Activated CD4-positive, alpha-beta T cell treated with anti-CD3 and anti-CD28 coated beads, Interleukin-2, amount 10 ng/mL, durations not matched to agents 24 days and 14 days (primary cell): ENCODE measurements at regions not wholly inside any gene's neighbourhood (a gene's known extent, or its start where the extent isn't known, plus 50 kb on each side); places are given as distances from the start of the nearest gene placed in this dataset.
"Not testable (repeated sequence)": the region's sequence is repeated elsewhere in the genome, so short reads cannot be mapped to it uniquely, and the experiment has no call there.

ENCODE experiments used
- DNase-seq: peaks from one replicate; pipeline ENCODE4 v3.0.0; 2022
- H3K27ac Mint-ChIP-seq: one replicate; pipeline ENCODE4 v1.8.0; 2022; ENCODE audit warnings: mild to moderate bottlenecking, mixed read lengths
- H3K27me3 Mint-ChIP-seq: one replicate; pipeline ENCODE4 v1.8.0; 2022; ENCODE audit warnings: mixed read lengths
- H3K36me3 Mint-ChIP-seq: one replicate; pipeline ENCODE4 v1.8.0; 2022; ENCODE audit warnings: low read depth, mild to moderate bottlenecking, mixed read lengths
- H3K4me1 Mint-ChIP-seq: one replicate; pipeline ENCODE4 v1.8.0; 2021; ENCODE audit warnings: mixed read lengths
- H3K4me3 Mint-ChIP-seq: one replicate; pipeline ENCODE4 v1.8.0; 2022; ENCODE audit warnings: mild to moderate bottlenecking, moderate library complexity, mixed read lengths
- H3K9me3 Mint-ChIP-seq: one replicate; pipeline ENCODE4 v1.8.0; 2021; ENCODE audit warnings: mixed read lengths
- intact Hi-C: fragments of 100-400 bp; cut with micrococcal nuclease; formaldehyde crosslinking; loops from one replicate; pipeline ENCODE4 v1.15.1; 2023

DNA sequence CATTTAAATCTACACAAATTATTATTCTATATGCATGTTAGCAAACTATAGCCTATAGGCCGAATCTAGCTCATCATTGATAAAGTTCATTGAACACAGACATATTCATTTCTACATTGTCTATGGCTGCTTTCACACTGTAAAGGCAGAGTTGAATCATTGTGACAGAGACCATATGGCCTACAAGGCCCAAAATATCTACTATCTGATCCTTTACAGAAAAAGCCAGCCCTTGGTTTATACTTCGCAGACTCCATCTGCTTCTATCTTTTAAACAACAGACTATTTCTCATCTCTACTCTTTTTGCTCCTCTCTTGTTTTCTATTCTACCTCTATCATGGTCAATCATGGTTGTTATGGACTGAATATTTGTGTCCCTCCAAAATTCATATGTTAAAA is 190.7 kb downstream of the EXOC5 start:
- Mint-ChIP-seq H3K4me1 (no peaks in the 10 kb centered on the region), H3K9me3 (no peaks in the 10 kb centered on the region), H3K27me3 (peaks cover 19% of the 10 kb centered on the region), H3K27ac (no peak overlapping the region), H3K4me3 (no peak overlapping the region), H3K36me3 (no peaks in the 10 kb centered on the region)
- intact Hi-C loops: no loop called here
- DNase-seq: no peak

DNA sequence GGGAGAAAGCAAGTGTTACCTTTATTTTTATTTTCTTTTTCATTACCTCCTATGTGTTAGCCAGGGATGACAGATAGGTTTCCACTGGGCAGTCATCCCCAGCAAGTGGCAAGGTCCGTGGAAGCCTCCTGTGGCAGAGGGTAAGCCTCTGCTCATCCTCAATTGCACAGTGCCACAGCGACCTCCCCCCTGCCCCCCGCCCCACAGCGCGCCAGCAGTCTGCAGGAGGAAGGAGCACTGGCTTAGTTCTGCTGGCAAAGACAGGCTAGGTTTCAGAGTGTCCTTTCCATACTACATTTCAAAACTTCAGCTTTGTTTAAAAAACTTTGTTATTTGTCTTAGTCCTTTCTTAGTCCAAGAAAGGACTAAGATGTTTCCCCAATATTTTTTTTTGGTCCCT is 194.7 kb downstream of the EXOC5 start:
- Mint-ChIP-seq H3K36me3 (no peaks in the 10 kb centered on the region), H3K4me3 (no peak overlapping the region), H3K9me3 (no peaks in the 10 kb centered on the region), H3K27ac (no peak overlapping the region), H3K4me1 (no peaks in the 10 kb centered on the region), H3K27me3 (peaks cover 28% of the 10 kb centered on the region)
- no peak for DNase-seq
- intact Hi-C loops: no loop called here

DNA sequence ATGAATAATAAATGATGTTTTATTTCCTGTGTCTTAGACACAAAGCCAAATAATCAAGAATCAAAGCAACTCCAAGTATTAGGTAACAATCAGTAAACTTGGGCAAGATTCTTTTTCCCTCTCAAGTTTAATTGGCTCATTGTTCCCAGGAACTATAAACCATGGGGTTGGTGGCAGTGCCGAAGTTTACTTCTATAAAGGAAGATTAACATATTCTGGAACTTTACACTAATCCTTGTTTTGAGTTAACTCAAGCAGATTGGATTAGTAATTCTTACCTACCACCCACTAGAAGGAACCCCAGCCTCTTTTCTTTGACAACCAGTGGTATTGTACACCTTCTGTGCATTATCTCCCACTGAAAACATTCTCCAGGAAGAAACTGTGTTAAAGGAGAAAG is 197.1 kb downstream of the EXOC5 start:
- Mint-ChIP-seq H3K9me3 (no peaks in the 10 kb centered on the region), H3K4me1 (peaks cover 3% of the 10 kb centered on the region), H3K27me3 (peaks cover 43% of the 10 kb centered on the region), H3K36me3 (no peaks in the 10 kb centered on the region), H3K27ac (no peak overlapping the region), H3K4me3 (no peak overlapping the region)
- DNase-seq: no peak
- intact Hi-C loops: no loop called here

DNA sequence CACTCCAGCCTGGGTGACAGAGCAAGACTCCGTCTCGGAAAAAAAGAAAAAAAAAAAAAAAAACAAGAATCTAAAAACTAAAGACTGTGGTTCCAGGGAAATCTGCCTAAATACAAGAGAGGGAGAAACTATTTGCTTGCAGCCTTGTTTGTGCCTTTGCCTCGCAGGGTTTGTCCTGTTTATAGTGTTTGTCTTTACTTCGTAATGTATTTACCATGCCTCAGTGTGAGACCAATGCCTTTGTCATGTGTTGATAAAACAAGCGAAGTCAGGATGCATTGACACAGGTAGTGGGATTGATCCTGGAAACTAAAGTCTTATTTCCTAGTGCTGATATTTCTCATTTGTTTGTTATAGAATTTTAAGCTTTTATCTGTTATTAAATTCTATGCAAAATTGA is 199.0 kb downstream of the EXOC5 start:
- no peak for DNase-seq
- peaks cover 3% of the 10 kb centered on the region for H3K4me1 Mint-ChIP-seq
- H3K9me3 Mint-ChIP-seq: no peaks in the 10 kb centered on the region
- intact Hi-C loops: loop anchor here (5.0 to 10.0 kb wide), 2 partner anchors 245 to 257 kb away; partner anchors contain the start of gene OTX2
- no peak overlapping the region for H3K27ac Mint-ChIP-seq
- no peaks in the 10 kb centered on the region for H3K36me3 Mint-ChIP-seq
- peaks cover 50% of the 10 kb centered on the region for H3K27me3 Mint-ChIP-seq
- no peak overlapping the region for H3K4me3 Mint-ChIP-seq

DNA sequence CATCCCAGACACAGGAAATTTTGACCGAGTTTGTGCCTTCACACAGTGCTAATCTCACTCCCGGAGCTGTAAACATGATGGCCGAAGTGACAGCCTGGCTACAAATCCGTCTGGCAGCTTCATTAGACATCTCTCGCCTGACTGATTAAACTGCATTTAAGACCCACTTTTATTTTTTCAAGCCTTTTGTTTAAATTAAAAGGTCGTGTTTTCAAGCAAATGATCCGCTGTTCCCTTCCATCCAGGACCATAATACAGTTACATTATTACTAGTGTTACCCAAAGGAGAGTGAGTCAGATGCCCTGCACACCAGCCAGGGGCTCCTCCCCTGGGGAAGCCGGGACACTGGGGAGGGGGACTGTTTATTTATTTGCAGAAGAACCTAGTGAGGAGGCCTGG is 200.2 kb downstream of the EXOC5 start:
- no peak for DNase-seq
- H3K4me3 Mint-ChIP-seq: no peak overlapping the region
- intact Hi-C loops: loop anchor here (5.0 to 10.0 kb wide), 2 partner anchors 246 to 256 kb away; partner anchors contain the start of gene OTX2

DNA sequence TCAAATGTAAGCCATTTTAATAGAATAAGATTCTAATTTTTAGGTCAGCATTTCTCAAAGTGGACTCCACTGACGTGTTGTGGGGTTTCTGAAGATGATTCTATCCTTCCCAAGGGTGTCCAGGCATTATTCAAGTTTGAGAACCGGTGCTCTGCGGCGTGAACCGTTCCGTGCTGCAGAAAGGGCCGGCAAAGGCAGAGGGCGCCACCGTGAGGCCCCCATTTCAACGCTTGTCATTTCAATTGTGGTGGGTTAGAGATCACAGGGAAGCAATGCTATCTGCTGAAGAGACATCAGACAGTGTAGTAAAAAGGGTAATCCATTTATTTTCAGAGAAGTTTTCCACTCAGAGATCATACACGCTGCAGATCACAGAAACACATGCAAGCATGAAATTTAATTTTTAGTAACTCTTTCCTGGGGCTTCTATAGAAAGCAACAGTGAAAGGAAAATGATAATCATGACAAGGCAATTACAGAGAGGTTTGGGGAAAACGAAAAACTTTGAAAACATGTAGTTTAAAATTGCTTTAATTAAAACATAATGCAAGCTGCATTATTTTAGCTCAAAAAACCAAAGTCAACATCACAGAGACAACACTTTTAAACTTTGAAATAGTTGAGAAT is 201.7 kb downstream of the EXOC5 start:
- H3K27ac Mint-ChIP-seq: no peak overlapping the region
- no peaks in the 10 kb centered on the region for H3K36me3 Mint-ChIP-seq
- peaks cover 3% of the 10 kb centered on the region for H3K4me1 Mint-ChIP-seq
- peak; percentile 74 for DNase-seq
- H3K9me3 Mint-ChIP-seq: no peaks in the 10 kb centered on the region
- peaks cover 47% of the 10 kb centered on the region for H3K27me3 Mint-ChIP-seq
- intact Hi-C loops: loop anchor here (2.0 to 10.0 kb wide), 3 partner anchors 248 to 576 kb away; partner anchors contain the start of gene OTX2
- no peak overlapping the region for H3K4me3 Mint-ChIP-seq

More for the DNA sequence above, 200.2 kb downstream of the EXOC5 start:
- peaks cover 48% of the 10 kb centered on the region for H3K27me3 Mint-ChIP-seq
- H3K36me3 Mint-ChIP-seq: no peaks in the 10 kb centered on the region
- H3K27ac Mint-ChIP-seq: no peak overlapping the region
- H3K9me3 Mint-ChIP-seq: no peaks in the 10 kb centered on the region
- H3K4me1 Mint-ChIP-seq: peaks cover 3% of the 10 kb centered on the region

DNA sequence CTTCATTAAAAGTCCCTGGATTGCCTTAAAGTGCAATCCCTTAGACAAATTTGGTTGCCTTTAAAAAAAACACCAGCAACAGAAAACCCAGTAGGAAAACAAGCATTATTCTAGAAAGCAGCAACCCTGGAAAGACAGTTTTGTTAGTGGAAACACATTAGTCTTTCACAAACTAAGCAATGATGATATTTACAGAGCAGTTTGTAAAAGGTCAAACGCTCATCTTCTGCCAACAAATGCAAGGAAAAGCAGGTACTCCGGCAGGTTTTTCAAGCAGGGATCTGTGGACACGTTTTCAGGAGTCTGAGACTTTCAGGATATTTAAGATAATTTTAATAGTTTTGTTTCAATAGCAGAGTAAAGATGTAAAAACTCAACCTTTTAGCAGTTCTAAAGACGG is 202.2 kb downstream of the EXOC5 start:
- H3K27ac Mint-ChIP-seq: no peak overlapping the region
- H3K4me1 Mint-ChIP-seq: peaks cover 4% of the 10 kb centered on the region
- H3K36me3 Mint-ChIP-seq: no peaks in the 10 kb centered on the region
- intact Hi-C loops: loop anchor here (2.0 to 10.0 kb wide), 3 partner anchors 248 to 576 kb away; partner anchors contain the start of gene OTX2
- H3K4me3 Mint-ChIP-seq: no peak overlapping the region
- no peaks in the 10 kb centered on the region for H3K9me3 Mint-ChIP-seq
- peaks cover 47% of the 10 kb centered on the region for H3K27me3 Mint-ChIP-seq
- DNase-seq: no peak

DNA sequence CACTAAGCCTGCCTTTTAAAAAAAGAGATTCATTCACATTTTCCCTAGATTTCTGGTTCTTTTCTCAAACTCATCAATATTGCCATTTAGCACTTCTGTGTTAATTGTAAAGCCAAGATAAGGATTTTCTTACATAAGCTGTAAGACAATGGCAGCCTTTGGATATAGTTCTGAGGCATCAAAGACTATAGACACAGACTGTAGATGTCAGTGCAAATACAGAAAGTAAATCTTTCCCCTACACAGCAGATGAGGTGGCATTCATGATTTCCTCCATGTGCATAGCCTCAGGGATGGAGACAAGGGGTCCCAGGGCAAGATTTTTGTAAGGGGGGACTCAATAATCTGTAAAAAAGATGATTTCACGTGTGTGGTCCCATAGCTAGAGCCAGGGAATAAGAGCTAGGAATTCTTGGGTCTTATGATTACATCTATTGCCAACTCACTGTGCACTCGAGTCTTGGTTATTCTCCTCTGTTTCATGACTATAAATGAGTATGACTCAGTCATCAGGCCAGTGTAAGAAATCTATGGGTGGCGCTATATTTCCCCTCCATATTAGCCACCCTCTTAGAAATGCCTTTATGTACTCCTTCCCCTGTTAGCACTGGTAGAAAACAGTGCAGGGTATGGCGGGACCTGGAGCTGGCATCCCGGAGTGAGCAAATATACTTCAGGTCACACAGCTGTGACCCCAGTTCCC is 207.5 kb downstream of the EXOC5 start:
- H3K27me3 Mint-ChIP-seq: peaks cover 17% of the 10 kb centered on the region
- H3K36me3 Mint-ChIP-seq: no peaks in the 10 kb centered on the region
- H3K4me3 Mint-ChIP-seq: peak overlapping the region; percentile 16
- H3K27ac Mint-ChIP-seq: peak overlapping the region; percentile 83
- peaks cover 17% of the 10 kb centered on the region for H3K4me1 Mint-ChIP-seq
- no peaks in the 10 kb centered on the region for H3K9me3 Mint-ChIP-seq
- peak; percentile 37 for DNase-seq
- intact Hi-C loops: loop anchor here (2.0 to 10.0 kb wide), 5 partner anchors 208 to 1689 kb away; partner anchors contain the start of genes AP5M1, EXOC5 and NAA30

DNA sequence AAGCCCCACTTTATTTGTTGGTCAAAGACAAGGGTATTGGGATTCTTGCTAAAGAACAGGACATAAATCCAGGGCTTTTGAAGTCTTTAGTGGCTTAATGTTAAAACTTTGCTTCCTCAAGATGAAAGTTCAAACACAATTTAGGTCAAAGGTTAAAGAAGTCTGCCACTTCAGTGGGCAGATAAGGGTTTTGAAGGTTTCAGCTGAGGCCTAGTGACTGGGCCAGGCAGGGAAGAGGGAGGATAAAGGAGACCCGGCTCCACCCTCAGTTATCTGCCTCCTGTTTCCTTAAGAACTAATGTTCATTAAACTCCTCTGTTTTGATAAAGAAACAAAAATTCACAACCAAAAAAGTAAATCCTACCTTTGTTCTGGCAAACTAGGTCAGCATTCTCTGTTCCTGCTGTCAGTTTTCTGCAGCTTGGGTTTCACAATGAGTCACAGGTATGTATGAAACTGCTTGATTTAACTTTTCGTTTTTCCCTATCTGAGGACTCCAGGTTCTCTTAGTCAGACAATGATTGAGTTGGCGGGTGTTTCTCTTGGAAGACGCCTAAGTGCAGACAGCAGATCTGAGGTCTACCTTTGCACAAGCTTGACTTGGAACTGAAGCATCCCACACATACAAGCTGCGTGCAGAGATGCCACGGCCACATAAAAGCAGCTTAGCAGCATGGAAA is 208.3 kb downstream of the EXOC5 start:
- H3K4me3 Mint-ChIP-seq: peak overlapping the region; percentile 16
- DNase-seq: peak; percentile 76
- intact Hi-C loops: loop anchor here (2.0 to 10.0 kb wide), 5 partner anchors 208 to 1688 kb away; partner anchors contain the start of genes AP5M1, EXOC5 and NAA30

DNA sequence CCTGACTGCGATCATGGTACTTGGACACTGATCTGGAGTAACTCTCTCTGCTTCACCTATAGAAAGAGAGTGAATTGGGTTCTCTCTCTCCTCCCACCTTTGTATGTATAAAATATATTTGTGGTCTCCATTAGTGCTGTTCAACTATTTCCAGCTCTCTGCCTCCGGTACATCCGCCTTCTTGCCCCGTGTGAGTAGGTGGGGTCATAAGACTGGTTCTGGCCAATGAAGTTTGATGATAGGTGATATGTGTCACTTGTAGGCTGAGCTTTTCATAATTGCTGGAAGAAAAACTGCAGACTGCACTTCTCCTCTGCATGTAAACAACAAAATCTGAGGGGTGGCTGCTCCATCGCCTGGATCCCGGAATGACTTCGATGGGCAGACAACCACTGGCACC is 210.4 kb downstream of the EXOC5 start:
- peaks cover 17% of the 10 kb centered on the region for H3K4me1 Mint-ChIP-seq
- intact Hi-C loops: no loop called here
- DNase-seq: no peak
- H3K27me3 Mint-ChIP-seq: peaks cover 14% of the 10 kb centered on the region
- H3K36me3 Mint-ChIP-seq: no peaks in the 10 kb centered on the region
- no peak overlapping the region for H3K4me3 Mint-ChIP-seq
- H3K27ac Mint-ChIP-seq: no peak overlapping the region
- no peaks in the 10 kb centered on the region for H3K9me3 Mint-ChIP-seq

More for the DNA sequence above, 208.3 kb downstream of the EXOC5 start:
- Mint-ChIP-seq H3K9me3 (no peaks in the 10 kb centered on the region), H3K27ac (peak overlapping the region; percentile 83), H3K4me1 (peaks cover 17% of the 10 kb centered on the region), H3K27me3 (peaks cover 13% of the 10 kb centered on the region), H3K36me3 (no peaks in the 10 kb centered on the region)

DNA sequence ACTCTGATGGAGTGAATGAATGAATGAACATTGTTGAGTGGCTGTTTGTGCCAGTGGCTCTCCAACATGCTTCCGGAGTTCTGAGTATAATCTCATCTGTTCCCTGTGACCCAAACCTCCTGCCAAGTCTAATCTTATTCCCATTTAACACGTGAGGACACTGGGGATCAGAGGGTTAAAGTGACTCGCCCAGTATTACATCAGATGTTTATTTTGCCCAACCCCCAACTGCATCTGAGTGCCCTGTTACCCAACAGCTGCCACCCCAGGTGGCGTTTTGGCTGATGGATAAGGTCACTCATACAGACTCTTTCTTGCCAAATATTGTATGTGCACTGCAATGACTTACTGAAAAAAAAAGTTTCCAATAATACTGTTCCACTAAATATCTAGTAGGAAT is 210.9 kb downstream of the EXOC5 start:
- Mint-ChIP-seq H3K27ac (no peak overlapping the region), H3K4me1 (peaks cover 17% of the 10 kb centered on the region), H3K27me3 (peaks cover 12% of the 10 kb centered on the region), H3K9me3 (no peaks in the 10 kb centered on the region), H3K36me3 (no peaks in the 10 kb centered on the region), H3K4me3 (no peak overlapping the region)
- no peak for DNase-seq
- intact Hi-C loops: no loop called here

DNA sequence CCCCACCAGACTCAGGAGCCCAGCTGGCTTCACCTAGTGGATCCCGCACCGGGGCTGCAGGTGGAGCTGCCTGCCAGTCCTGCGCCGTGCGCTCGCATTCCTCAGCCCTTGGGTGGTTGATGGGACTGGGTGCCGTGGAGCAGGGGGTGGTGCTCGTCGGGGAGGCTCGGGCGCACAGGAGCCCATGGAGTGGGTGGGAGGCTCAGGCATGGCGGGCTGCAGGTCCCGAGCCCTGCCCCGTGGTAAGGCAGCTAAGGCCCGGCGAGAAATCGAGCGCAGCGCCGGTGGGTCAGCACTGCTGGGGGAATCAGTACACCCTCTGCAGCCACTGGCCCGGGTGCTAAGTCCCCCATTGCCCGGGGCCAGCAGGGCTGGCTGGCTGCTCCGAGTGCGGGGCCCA is 212.2 kb downstream of the EXOC5 start:
- intact Hi-C loops, H3K27ac Mint-ChIP-seq, H3K27me3 Mint-ChIP-seq, H3K9me3 Mint-ChIP-seq, H3K36me3 Mint-ChIP-seq, H3K4me3 Mint-ChIP-seq, DNase-seq: not testable (repeated sequence)
- H3K4me1 Mint-ChIP-seq: peaks cover 17% of the 10 kb centered on the region

DNA sequence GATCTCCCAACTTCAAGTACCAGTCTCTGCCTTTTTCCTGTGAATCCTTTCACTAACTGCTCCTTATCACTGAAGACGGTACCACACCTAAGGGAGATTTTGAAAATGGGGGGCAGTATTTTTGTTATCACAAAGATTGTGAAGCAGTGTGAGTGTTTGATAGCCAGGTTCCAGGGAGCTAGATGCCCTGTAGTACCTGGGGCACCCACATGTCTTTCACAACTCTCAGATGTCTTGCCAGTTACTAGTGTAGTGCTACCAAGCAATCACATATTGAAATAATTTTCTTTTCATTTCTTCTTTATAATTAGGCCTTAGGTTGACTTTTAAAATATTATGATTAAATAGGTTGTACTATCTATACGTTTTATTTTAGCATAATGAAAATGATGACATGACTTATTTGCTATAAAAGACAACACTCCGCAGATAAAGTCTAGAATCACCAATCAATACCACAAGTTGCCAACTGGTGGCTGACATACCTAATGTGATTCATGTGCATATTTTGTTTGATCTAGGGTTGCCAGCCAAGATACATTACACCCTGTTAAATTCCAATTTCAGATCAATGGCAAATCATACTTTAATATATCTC is 215.9 kb downstream of the EXOC5 start:
- Mint-ChIP-seq H3K27me3 (peaks cover 12% of the 10 kb centered on the region), H3K36me3 (no peaks in the 10 kb centered on the region), H3K4me1 (no peaks in the 10 kb centered on the region), H3K9me3 (no peaks in the 10 kb centered on the region), H3K4me3 (no peak overlapping the region), H3K27ac (no peak overlapping the region)
- intact Hi-C loops: no loop called here
- DNase-seq: no peak
